Fibroblast of villous mesenchyme (primary cell): ENCODE measurements at regions not wholly inside any gene's neighbourhood (a gene's known extent, or its start where the extent isn't known, plus 50 kb on each side); places are given as distances from the start of the nearest gene placed in this dataset.

Experiments
- DNase-seq: peaks from one replicate; pipeline ENCODE4 v3.0.0-alpha.2; 2010; ENCODE audit warnings: low read depth
- H3K4me3 ChIP-seq: 2 replicates; pipeline ENCODE4 v1.5.1; 2011; ENCODE audit warnings: low read depth, mild to moderate bottlenecking, low read length
- CTCF ChIP-seq: IDR thresholded peaks from 2 replicates; pipeline ENCODE4 v1.5.1; 2012; ENCODE audit warnings: low read depth, mild to moderate bottlenecking, low read length; ENCODE audit not compliant: insufficient read depth

GRCh38 chr2:204122425-204122824, 185.9 kb downstream of the ICOS start:
- TF ChIP-seq CTCF, result no peak
- DNase-seq, result no peak
- H3K4me3 ChIP-seq, result no peak overlapping the region

- H3K4me3 ChIP-seq, result no peak overlapping the region
- no peak for TF ChIP-seq CTCF
- no peak for DNase-seq
Observed at GRCh38 chr2:204124140-204124750, 187.7 kb downstream of the ICOS start.

GRCh38 chr2:204126705-204127104, 190.1 kb downstream of the ICOS start:
- no peak for TF ChIP-seq CTCF
- DNase-seq, result no peak
- H3K4me3 ChIP-seq, result no peak overlapping the region

GRCh38 chr2:204127238-204127637, 190.7 kb downstream of the ICOS start:
- peak; percentile 6 for DNase-seq
- no peak for TF ChIP-seq CTCF
- no peak overlapping the region for H3K4me3 ChIP-seq

- H3K4me3 ChIP-seq, result no peak overlapping the region
- DNase-seq, result no peak
- TF ChIP-seq CTCF, result no peak
Observed at GRCh38 chr2:204129591-204130294, 193.2 kb downstream of the ICOS start.

- TF ChIP-seq CTCF, result no peak
- H3K4me3 ChIP-seq, result no peak overlapping the region
- DNase-seq, result no peak
Observed at GRCh38 chr2:204131621-204132020, 195.1 kb downstream of the ICOS start.

GRCh38 chr2:204133476-204133875, 196.9 kb downstream of the ICOS start:
- no peak for TF ChIP-seq CTCF
- no peak for DNase-seq
- no peak overlapping the region for H3K4me3 ChIP-seq
